Left ventricle myocardium inferior (tissue), 1 donor: ENCODE measurements at regions not wholly inside any gene's neighbourhood (a gene's known extent, or its start where the extent isn't known, plus 50 kb on each side); places are given as distances from the start of the nearest gene placed in this dataset.

Experiments
- DNase-seq: peaks from one replicate; pipeline ENCODE4 v3.0.0-alpha.2; 2020
- H3K27ac ChIP-seq: fragments of 200-600 bp; replicated peaks from 2 replicates; pipeline ENCODE4 v1.8.0; 2021
- H3K27me3 ChIP-seq: fragments of 200-600 bp; 2 replicates; pipeline ENCODE4 v1.8.0; 2021; ENCODE audit warnings: low read depth
- H3K36me3 ChIP-seq: fragments of 200-600 bp; 2 replicates; pipeline ENCODE4 v1.8.0; 2021
- H3K4me1 ChIP-seq: fragments of 200-600 bp; 2 replicates; pipeline ENCODE4 v1.8.0; 2021
- H3K4me3 ChIP-seq: fragments of 200-600 bp; 2 replicates; pipeline ENCODE4 v1.8.0; 2021; ENCODE audit warnings: mild to moderate bottlenecking, moderate library complexity
- H3K9me3 ChIP-seq: fragments of 200-600 bp; replicated peaks from 2 replicates; pipeline ENCODE4 v1.8.0; 2021
- CTCF ChIP-seq: fragments of 200-600 bp; IDR thresholded peaks from 2 replicates; pipeline ENCODE4 v1.8.0; 2021; ENCODE audit warnings: antibody characterized with exemption, mild to moderate bottlenecking, borderline replicate concordance
- intact Hi-C: fragments of 100-400 bp; cut with micrococcal nuclease; formaldehyde crosslinking; loops from one replicate; pipeline ENCODE4 v1.11.0; 2022
- donor health status: DM: no; HTN: yes; CAD: no; lungs with severe emphysema.

- TF ChIP-seq CTCF, result no peak
- no peak overlapping the region for H3K27ac ChIP-seq
Measured at GRCh38 chr12:25013061-25013460, 64.2 kb upstream of the BCAT1 start.

GRCh38 chr12:25009496-25010092 lies 60.7 kb upstream of the BCAT1 start:
- Histone ChIP-seq H3K27ac (no peak overlapping the region), H3K9me3 (peaks cover 9% of the 10 kb centered on the region), H3K4me3 (no peak overlapping the region), H3K27me3 (no peaks in the 10 kb centered on the region), H3K36me3 (no peaks in the 10 kb centered on the region), H3K4me1 (no peaks in the 10 kb centered on the region)
- intact Hi-C loops, result no loop called here
- DNase-seq, result no peak
- no peak for TF ChIP-seq CTCF

More at GRCh38 chr12:25013061-25013460, 64.2 kb upstream of the BCAT1 start:
- no peak for DNase-seq
- Histone ChIP-seq H3K9me3 (no peaks in the 10 kb centered on the region), H3K27me3 (no peaks in the 10 kb centered on the region), H3K4me1 (no peaks in the 10 kb centered on the region), H3K4me3 (no peak overlapping the region), H3K36me3 (no peaks in the 10 kb centered on the region)
- intact Hi-C loops, result no loop called here

GRCh38 chr12:25005376-25005775 lies 56.5 kb upstream of the BCAT1 start:
- intact Hi-C loops, result no loop called here
- no peak overlapping the region for H3K4me3 ChIP-seq
- TF ChIP-seq CTCF, result no peak
- no peak overlapping the region for H3K27ac ChIP-seq
- H3K9me3 ChIP-seq, result peaks cover 9% of the 10 kb centered on the region
- H3K27me3 ChIP-seq, result no peaks in the 10 kb centered on the region
- DNase-seq, result no peak
- H3K4me1 ChIP-seq, result no peaks in the 10 kb centered on the region
- no peaks in the 10 kb centered on the region for H3K36me3 ChIP-seq

- intact Hi-C loops, result no loop called here
- Histone ChIP-seq H3K36me3 (no peaks in the 10 kb centered on the region), H3K27me3 (no peaks in the 10 kb centered on the region), H3K9me3 (peaks cover 9% of the 10 kb centered on the region), H3K27ac (no peak overlapping the region), H3K4me3 (no peak overlapping the region), H3K4me1 (no peaks in the 10 kb centered on the region)
- DNase-seq, result no peak
- TF ChIP-seq CTCF, result no peak
Measured at GRCh38 chr12:25004447-25004846, 55.5 kb upstream of the BCAT1 start.

- intact Hi-C loops, result no loop called here
- no peaks in the 10 kb centered on the region for H3K36me3 ChIP-seq
- peaks cover 9% of the 10 kb centered on the region for H3K4me1 ChIP-seq
- no peak overlapping the region for H3K4me3 ChIP-seq
- TF ChIP-seq CTCF, result no peak
- peaks cover 8% of the 10 kb centered on the region for H3K9me3 ChIP-seq
- no peak for DNase-seq
- no peaks in the 10 kb centered on the region for H3K27me3 ChIP-seq
- H3K27ac ChIP-seq, result no peak overlapping the region
Measured at GRCh38 chr12:25001311-25001710, 52.4 kb upstream of the BCAT1 start.
